ENCODE measurements at regions not wholly inside any gene's neighbourhood (a gene's known extent, or its start where the extent isn't known, plus 50 kb on each side); places are given as distances from the start of the nearest gene placed in this dataset.

- no peak overlapping the region for H2BK15ac ChIP-seq (ENCODE audit: low read length)
- H4K8ac ChIP-seq (ENCODE audit: extremely low read depth, insufficient read depth, low read length): no peak overlapping the region
- H3K27me3 ChIP-seq (replicated peaks in 1 of 4; ENCODE audit: control insufficient read depth in 3 of 4, extremely low read depth in 1 of 4, insufficient read depth in 3 of 4, low read length in 3 of 4): no peaks in the 10 kb centered on the region
- H3K23me2 ChIP-seq (ENCODE audit: low read depth, low read length): no peaks in the 10 kb centered on the region
- CTCF ChIA-PET (ENCODE audit: partially characterized antibody): no interaction called here
- WGBS, 2 experiments (ENCODE audit: extremely low coverage in 1 of 2, insufficient coverage in 1 of 2, insufficient read length in 1 of 2, insufficient replicate concordance in 2 of 2, low coverage in 1 of 2, low lambda C conversion rate in 2 of 2, missing lambda C conversion rate in 1 of 2): 93% methylated on average over 1 of the region's 1 CpG; no CpG with 5 or more reads in 1 of the 2 experiments
- no peak overlapping the region for H3K4me3 ChIP-seq (ENCODE audit: extremely low read depth in 1 of 4, insufficient read depth in 2 of 4, low read depth in 3 of 4, low read length in 4 of 4)
- no peak overlapping the region for H2AFZ ChIP-seq (ENCODE audit: low read length)
- no peaks in the 10 kb centered on the region for H3K9me3 ChIP-seq (ENCODE audit: insufficient read depth in 2 of 2, low read depth in 1 of 2, low read length in 1 of 2)
- H4K5ac ChIP-seq (ENCODE audit: insufficient read length, low read depth, low read length): no peak overlapping the region
- no peak overlapping the region for H3K18ac ChIP-seq (ENCODE audit: extremely low read depth, low read length)
- H4K20me1 ChIP-seq (replicated peaks in 1 of 2; ENCODE audit: control insufficient read depth in 1 of 2, insufficient read depth in 2 of 2, low read length in 2 of 2): no peaks in the 10 kb centered on the region
- H2BK120ac ChIP-seq (replicated peaks; ENCODE audit: low read depth, low read length): no peak overlapping the region
- H3K9ac ChIP-seq (replicated peaks in 1 of 4; ENCODE audit: extremely low read depth in 1 of 4, low read depth in 3 of 4, low read length in 3 of 4): no peak overlapping the region
- H3K4me2 ChIP-seq (ENCODE audit: insufficient read depth in 1 of 2, low read depth in 2 of 2, low read length in 2 of 2): no peak overlapping the region
- DNase-seq (ENCODE audit: low read depth in 1 of 2, low spot score in 2 of 2): no peak
- no peak overlapping the region for H3K14ac ChIP-seq (ENCODE audit: insufficient read length)
- FAIRE-seq: no peak
- no peak overlapping the region for H4K91ac ChIP-seq (replicated peaks; ENCODE audit: insufficient read length, low read length)
- H3K36me3 ChIP-seq (ENCODE audit: control insufficient read depth in 2 of 4, insufficient read depth in 4 of 4, low read length in 3 of 4): no peaks in the 10 kb centered on the region
- TF ChIP-seq SP1 (IDR thresholded peaks at IDR 0.05; ENCODE audit: low read depth, low read length): no peak
- no peak for TF ChIP-seq RXRA (IDR thresholded peaks at IDR 0.05; ENCODE audit: insufficient read depth, low read depth, low read length)
- TF ChIP-seq GABPA (IDR thresholded peaks at IDR 0.05; ENCODE audit: borderline replicate concordance, insufficient read depth, low read length): no peak
- no peak for TF ChIP-seq KDM4A (IDR thresholded peaks at IDR 0.05; ENCODE audit: low read depth, low read length, severe bottlenecking)
- no peak for TF ChIP-seq E2F6 (IDR thresholded peaks at IDR 0.05)
- no peak for TF ChIP-seq KDM5A (IDR thresholded peaks at IDR 0.05; ENCODE audit: low read length)
- no peak for TF ChIP-seq BRCA1 (IDR thresholded peaks at IDR 0.05; ENCODE audit: low read depth, low read length)
- no peak for TF ChIP-seq SIN3A (conservative IDR thresholded peaks at IDR 0.05 in 1 of 2, IDR thresholded peaks at IDR 0.05 in 1 of 2; ENCODE audit: low read depth in 1 of 2, low read length in 2 of 2)
- no peaks in the 10 kb centered on the region for H3K4me1 ChIP-seq (replicated peaks in 1 of 4; ENCODE audit: control insufficient read depth in 3 of 4, insufficient read depth in 4 of 4, low read length in 3 of 4)
- H3K4ac ChIP-seq (replicated peaks; ENCODE audit: insufficient read length, low read depth, low read length): no peak overlapping the region
- H3K56ac ChIP-seq (replicated peaks; ENCODE audit: insufficient read length, low read depth, low read length): no peak overlapping the region
- H2BK5ac ChIP-seq (ENCODE audit: low read depth, low read length): no peak overlapping the region
- H3K79me2 ChIP-seq (ENCODE audit: control insufficient read depth in 1 of 2, insufficient read depth in 2 of 2, low read length in 2 of 2): no peaks in the 10 kb centered on the region
- H3K79me1 ChIP-seq (ENCODE audit: low read depth, low read length): no peaks in the 10 kb centered on the region
- H2AK5ac ChIP-seq (ENCODE audit: low read depth, low read length): no peak overlapping the region
- H3K27ac ChIP-seq (ENCODE audit: low read depth, low read length): no peak overlapping the region
- no peak overlapping the region for H3K23ac ChIP-seq (ENCODE audit: insufficient read length)
- H2BK20ac ChIP-seq (ENCODE audit: low read length): no peak overlapping the region
- POLR2A ChIA-PET (ENCODE audit: partially characterized antibody): no interaction called here
- no peak overlapping the region for H2BK12ac ChIP-seq (ENCODE audit: low read depth, low read length)
Observed at GRCh38 chr10:108069096-108069495, 904.6 kb upstream of the SORCS1 start.
